HEK293 (cell line): ENCODE measurements at regions not wholly inside any gene's neighbourhood (a gene's known extent, or its start where the extent isn't known, plus 50 kb on each side); places are given as distances from the start of the nearest gene placed in this dataset.

Source experiments
- BCL11B ChIP-seq: fragments of 450-650 bp; formaldehyde crosslinking; IDR thresholded peaks from 2 replicates; pipeline ENCODE4 v1.5.1; 2016; ENCODE audit warnings: low read depth, missing biosample characterization, missing genetic modification characterization
- BCL6B ChIP-seq: fragments of 450-650 bp; formaldehyde crosslinking; IDR thresholded peaks from 2 replicates; pipeline ENCODE4 v1.5.1; 2017; ENCODE audit warnings: missing biosample characterization, missing genetic modification characterization
- CTCF ChIP-seq: fragments of 450-650 bp; formaldehyde crosslinking; IDR thresholded peaks from 2 replicates; pipeline ENCODE4 v1.5.1; 2016; ENCODE audit warnings: missing biosample characterization, missing genetic modification characterization
- ZBTB7A ChIP-seq: fragments of 450-650 bp; formaldehyde crosslinking; IDR thresholded peaks from 2 replicates; pipeline ENCODE4 v1.5.1; 2016; ENCODE audit warnings: low read depth, missing biosample characterization, missing genetic modification characterization

- TF ChIP-seq BCL11B (tag by site-specific recombination) (no peak), CTCF (tag by site-specific recombination) (no peak), BCL6B (no peak), ZBTB7A (tag by site-specific recombination) (no peak)
Measured at GRCh38 chr7:156123362-156123761, 311.1 kb upstream of the SHH start.
